Ovary (tissue), 3 donors: ENCODE measurements at regions not wholly inside any gene's neighbourhood (a gene's known extent, or its start where the extent isn't known, plus 50 kb on each side); places are given as distances from the start of the nearest gene placed in this dataset.

ENCODE experiments used
- CTCF ChIP-seq, 3 donors: fragments of 450-650 bp in 2 of 3; fragments of 200-600 bp in 1 of 3; IDR thresholded peaks; one replicate each; pipeline versions ENCODE4 v1.5.1 to v1.8.0; 2016 to 2022; ENCODE audit warnings: antibody characterized with exemption in 3 of 3, mild to moderate bottlenecking in 1 of 3
- EP300 ChIP-seq: sonication (generic); formaldehyde crosslinking; IDR thresholded peaks from one replicate; pipeline ENCODE4 v1.6.1; 2017; ENCODE audit warnings: antibody characterized with exemption
- donor health status: DM: no; HTN: no; CAD: no.

GRCh38 chr6:68008445-68008844, 626.6 kb upstream of the ADGRB3 start:
- TF ChIP-seq CTCF (IDR thresholded peaks at IDR 0.05) (no peak), EP300 (no peak)
